ENCODE measurements at regions not wholly inside any gene's neighbourhood (a gene's known extent, or its start where the extent isn't known, plus 50 kb on each side); places are given as distances from the start of the nearest gene placed in this dataset.

GRCh38 chr16:59326955-59327354, 592.8 kb upstream of the GOT2 start:
- DNase-seq (ENCODE audit: low read depth) = no peak

- DNase-seq (ENCODE audit: low read depth) = no peak
These were observed 590.3 kb upstream of the GOT2 start for GRCh38 chr16:59324462-59324861.

DNA sequence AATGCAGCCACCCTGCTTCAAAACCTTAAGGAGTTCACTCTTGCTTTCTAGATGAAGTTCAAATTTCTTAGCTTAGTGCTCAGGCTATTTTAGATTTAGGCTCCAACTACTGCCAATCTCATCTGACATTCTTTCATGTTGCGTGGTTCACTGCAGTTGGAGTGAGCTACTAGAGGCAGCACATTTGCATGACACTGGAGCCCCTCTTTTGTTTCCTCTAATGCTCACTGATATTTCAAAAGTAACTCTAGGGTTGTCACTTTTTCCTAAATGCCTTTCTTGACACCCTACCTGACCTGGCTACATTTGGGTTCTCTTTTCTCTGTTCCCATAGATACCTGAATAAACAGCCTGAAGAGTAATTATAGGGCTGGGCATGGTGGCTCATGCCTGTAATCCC, 586.5 kb upstream of the GOT2 start:
- no peak for DNase-seq (ENCODE audit: low read depth)

GRCh38 chr16:59319871-59320270, 585.8 kb upstream of the GOT2 start:
- DNase-seq (ENCODE audit: low read depth) = no peak

DNA sequence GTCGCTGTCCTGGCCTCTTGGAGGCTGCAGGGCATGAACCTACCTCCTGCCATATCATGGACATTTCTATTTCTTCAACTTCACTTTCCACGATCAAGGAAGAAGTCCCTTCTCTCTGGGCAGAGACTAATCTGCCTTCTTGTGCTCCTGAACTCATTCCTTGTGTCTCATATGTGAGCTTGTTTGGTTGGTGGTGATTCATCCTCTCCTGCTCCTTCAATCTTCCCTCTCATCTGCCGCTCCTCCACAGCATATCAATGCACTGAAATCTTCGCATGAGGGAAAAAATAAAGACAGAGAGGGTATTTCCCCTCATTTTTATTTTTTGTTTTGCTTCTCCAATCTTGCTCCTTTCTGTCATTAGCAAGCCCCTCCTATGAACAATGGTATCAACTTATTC, 571.7 kb upstream of the GOT2 start:
- DNase-seq (ENCODE audit: low read depth) = no peak

DNA sequence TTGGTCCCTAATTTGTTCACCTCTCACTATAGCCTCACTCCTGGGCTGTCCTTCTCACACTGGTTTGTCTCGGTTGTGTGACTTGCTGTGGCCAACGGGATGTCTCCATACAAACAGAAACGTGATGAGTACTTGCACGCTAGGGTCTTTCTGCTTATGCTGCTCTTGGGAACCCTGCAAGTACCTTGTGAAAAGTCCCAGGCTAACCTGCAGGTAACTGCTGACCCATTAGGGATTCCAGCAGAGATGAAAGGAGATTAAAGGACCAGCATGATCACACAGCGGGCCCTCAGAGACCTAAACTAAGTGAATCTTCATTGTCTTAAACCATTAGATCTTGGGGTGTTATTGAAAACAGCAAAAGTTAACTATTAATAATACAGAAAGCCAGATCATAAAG, 562.8 kb upstream of the GOT2 start:
- DNase-seq (ENCODE audit: low read depth) = no peak

GRCh38 chr16:59295993-59296736, 562.0 kb upstream of the GOT2 start:
- DNase-seq (ENCODE audit: low read depth) = no peak

DNA sequence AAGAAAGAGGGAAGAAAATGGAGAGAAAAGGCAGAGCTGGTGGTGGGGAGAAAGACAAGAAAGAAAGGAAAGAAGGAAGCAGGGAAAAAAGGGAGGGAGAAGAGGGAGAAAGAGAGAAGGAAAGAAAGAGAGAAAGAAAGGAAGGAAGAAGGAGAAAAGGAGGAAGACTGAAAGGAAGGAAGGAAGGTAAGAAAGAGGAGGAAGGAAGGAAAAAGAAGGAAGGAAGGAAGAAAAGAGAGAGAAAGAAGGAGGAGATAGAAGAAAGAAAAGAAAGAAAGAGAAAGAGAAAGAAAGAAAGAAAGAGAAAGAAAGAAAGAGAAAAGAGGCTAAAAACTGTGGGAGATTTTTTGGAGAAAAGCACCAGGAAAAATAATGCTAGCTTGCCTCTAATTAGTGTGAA, 561.4 kb upstream of the GOT2 start:
- no peak for DNase-seq (ENCODE audit: low read depth)

DNA sequence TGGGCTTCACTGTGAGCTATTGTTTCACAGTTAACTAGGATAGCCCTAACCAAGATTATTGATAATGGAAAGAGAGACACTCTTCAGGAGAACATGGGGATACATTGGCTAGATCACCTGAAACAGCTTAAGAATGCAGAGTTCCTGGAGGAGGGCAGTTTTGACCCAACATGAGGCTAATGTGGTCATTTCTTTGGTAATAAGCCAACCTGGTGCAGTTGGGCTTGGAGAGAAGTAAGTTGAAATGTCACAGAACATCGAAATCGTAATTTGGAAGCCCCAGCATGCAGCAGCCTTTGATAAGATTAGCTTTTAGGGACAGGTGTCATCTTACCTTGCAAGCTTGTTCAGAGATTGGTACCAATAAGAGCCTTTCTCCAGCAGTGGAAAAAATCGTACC, 556.6 kb upstream of the GOT2 start:
- DNase-seq (ENCODE audit: low read depth) = no peak

- DNase-seq (ENCODE audit: low read depth) = no peak
These were observed 555.0 kb upstream of the GOT2 start for GRCh38 chr16:59289151-59289550.

- no peak for DNase-seq (ENCODE audit: low read depth)
These were observed 540.0 kb upstream of the GOT2 start for GRCh38 chr16:59274141-59274540.

DNA sequence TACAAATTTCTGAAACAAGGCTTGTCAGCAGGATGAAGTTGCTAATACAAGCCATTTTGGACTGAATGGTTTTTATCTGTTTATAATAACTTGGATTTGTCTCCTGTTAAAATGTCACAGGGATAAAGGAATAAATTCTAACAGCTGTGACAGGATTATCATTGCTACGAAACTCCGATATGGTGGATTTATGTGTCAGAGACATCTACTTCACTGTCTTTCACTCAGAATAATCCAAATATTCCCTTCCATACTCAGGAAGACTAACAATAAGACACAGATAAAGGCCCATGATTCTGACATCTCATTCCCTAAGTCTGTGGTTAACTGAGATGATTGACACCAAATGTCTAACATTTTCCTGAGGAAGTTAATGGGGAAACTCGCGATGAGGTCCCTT, 529.8 kb upstream of the GOT2 start:
- no peak for DNase-seq (ENCODE audit: low read depth)

DNA sequence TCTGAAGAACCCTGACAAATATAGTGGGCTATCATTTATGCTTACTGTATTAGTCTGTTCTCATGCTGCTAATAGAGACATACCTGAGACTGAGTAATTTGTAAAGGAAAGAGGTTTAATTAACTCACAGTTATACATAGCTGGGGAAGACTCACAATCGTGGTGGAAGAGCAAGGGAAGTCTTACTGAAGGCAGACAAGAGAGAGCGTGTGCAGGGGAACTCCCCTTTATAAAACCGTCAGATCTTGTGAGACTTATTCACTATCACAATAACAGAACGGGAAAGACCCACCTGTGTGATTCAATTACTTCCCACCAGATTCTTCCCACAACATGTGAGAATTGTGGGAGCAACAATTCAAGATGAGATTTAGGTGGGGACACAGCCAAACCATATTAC, 526.8 kb upstream of the GOT2 start:
- no peak for DNase-seq (ENCODE audit: low read depth)

DNA sequence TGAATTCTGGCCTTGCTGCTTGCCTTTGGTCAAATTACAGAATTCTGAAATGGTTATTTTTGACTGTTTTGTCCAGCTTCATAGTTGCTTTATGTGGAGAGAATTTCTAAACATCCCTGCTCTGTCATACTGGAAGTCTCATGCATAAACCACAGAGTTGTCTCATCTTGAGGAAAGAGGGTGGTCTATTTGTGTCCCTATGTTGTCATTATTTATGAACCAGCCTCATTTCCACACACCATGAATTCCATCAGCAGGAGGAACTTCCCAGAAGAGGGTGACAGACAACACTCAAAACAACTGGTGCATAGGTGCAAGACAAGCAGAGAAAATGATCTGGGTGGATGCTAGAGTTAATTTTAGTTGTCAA, 525.8 kb upstream of the GOT2 start:
- DNase-seq (ENCODE audit: low read depth) = no peak

DNA sequence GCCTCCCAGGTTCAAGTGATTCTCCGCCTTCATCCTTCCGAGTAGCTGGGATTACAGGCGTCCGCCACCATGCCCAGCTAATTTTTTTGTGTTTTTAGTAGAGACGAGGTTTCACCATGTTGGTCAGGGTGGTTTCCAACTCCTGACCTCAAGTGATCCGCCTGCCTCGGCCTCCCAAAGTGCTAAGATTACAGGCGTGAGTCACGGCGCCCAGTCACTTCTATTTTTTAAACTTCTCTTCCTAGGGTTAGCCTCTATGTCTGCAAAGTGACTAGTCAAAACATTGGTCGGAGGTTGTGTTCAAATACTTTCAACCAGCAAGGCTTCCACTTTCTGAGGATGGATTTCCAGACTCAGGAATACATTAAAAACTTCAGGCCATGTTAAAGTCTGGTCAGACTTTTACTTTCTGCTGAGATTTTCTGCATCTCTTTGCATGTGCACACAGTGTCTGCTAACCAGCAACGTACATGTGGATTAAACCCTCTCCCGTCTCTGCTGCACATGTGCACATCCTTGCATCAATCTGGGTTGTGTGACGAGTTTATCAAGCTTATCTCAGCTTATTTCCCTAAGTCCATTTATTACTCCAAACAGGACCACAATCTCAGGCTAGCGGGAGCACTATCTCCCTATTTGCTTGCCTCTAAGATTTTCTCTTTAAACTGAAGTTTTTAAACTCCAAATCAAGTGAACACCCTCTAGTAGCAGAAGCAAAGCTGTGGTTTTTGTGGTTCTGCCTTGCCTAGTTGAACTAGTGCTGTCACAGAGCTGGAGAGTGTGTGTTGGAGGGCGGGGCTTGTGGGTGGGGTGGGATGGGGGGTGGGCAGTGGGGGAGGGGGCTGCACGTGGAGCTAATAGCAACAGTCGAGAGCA, 525.2 kb upstream of the GOT2 start:
- DNase-seq (ENCODE audit: low read depth) = no peak

DNA sequence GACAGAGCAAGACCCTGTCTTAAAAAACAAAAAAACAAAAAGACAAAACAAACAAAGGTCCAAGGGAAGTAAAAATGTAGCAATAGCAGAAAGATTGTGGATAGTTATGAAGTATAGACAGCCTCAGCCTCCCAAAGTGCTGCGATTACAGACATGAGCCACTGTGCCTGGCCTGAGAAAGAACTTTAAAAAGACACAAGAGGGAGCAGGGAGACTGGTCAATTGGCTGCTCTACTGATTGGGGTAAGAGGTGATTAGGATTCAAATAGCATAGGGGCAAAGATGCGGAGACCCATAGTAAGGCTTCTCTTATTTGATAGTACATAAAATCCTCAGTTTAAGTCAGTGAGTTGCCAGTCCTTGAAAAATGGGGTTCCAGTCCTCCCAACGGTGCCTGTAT, 518.2 kb upstream of the GOT2 start:
- no peak for DNase-seq (ENCODE audit: low read depth)

DNA sequence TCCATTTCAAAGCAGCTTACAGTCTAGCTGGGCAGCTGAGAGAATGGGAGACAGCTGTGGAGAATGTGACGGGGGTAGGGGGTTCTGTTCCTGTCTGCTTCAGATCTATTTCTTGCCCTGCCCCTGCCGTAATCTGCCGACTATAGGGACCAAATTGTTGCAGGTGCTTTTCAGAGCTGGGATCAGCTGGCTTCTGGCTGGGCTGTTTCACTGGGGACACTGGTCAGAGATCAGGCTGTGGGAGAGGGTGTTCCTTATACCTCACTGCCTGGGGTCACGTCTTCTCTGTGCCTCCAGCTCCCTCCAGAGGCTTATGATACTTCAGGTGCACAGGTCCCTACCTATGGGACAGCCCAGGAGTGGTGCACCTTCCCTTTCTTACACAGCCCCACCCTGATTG, 514.9 kb upstream of the GOT2 start:
- no peak for DNase-seq (ENCODE audit: low read depth)

DNA sequence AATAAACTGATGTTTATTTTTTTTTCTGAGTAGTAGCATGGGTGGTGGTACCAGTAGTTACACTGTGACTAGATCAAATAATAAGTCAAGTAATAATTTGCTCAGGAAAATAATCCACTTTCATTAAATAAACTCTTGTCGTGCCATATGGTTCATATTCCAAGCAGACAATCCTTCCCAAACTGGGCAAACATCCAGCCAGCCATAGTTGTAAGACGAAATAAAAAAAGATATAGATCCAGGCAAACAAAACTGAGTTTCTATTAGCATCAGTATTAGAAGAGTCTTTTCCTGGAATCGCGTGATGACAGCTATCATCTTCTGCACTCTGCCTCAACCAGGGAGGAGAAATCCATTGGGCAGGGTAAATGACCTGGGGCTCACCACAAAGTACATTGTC, 508.4 kb upstream of the GOT2 start:
- no peak for DNase-seq (ENCODE audit: low read depth)

DNA sequence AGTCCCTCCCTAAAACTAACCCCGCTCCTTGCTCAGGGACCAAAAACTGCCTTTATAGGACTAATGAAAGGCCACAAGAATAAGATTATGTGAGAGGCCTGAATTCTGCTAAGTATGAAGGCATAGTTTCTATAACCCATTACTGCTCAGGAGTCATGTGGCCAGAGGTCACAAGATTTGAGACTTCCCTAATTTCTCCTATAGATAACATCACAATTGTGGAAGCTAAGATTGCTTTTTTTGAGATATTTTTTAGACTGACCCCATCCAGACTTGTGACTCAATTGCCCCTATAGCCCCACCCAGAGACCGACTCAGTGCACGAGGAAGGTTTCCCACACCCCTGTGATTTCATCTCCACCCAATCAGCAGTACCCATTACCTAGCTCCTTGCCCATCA, 504.1 kb upstream of the GOT2 start:
- DNase-seq (ENCODE audit: low read depth) = no peak

DNA sequence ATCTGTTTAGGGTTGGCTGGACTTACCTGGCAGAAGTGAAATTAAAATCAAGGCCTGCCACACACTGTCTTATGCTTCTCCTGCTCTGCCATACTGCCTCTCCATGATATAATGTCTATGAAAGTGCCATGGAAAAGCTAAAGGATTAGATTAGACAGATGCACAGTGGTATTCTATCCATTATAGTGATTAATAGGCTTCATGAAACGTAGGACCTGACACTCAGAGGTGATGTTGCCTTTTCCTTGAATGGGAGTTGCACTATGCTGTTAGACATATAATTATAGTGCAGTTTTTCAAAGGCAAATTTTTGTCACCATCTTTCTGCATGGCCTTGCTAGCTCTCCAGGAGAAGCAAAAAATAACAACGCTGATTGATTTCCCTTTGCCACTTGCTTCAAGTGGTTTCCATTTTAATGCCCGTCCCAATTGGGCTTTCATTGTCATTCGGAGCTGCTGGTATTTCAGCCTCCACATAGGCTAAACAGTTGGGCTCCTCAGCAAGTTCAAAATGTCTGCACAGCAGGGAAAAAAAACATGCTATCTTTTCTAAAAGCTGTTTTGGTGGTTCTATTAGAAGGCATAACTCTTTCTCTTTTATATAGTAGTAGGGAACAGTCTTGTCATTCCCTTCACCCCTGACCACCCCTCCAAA, 502.8 kb upstream of the GOT2 start:
- DNase-seq (ENCODE audit: low read depth) = no peak

DNA sequence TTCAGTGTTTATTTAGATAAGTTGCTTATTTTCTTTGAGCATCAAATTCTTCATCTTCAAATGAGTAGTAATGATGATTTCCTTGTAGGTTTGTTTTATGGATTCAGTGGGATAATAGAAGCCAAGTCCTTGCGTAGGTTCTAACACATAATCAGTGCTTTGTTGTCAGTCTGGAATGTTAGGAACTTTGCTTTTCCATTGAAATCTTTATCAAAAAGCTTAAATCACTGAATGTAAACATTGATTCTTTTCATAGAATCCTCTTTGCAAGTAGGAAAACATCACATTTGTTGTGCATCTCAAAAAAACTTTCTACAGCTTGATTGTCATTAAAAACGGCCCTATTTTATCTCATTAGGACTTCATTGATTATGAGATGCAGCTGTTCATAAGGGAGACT, 490.3 kb upstream of the GOT2 start:
- no peak for DNase-seq (ENCODE audit: low read depth)

DNA sequence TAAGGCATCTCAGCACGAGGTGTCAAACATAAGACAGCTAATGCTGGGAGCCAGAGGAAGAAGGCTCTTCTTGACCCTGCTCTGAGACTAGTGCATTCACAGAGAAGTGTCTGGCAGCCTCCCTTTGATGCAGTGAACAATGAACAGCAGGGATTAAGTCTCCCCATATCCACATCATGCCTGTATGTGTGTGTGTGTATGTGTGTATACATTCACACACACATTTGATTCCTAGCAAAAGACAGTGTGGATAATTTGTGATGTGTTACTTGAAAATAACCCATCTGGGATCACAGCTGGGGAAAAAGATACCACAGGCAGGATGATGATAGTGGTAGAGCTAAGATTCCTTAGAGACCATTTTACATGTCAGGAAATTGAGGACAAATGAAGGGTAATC, 485.9 kb upstream of the GOT2 start:
- no peak for DNase-seq (ENCODE audit: low read depth)

GRCh38 chr16:59216291-59216690, 482.2 kb upstream of the GOT2 start:
- DNase-seq (ENCODE audit: low read depth) = no peak

Measured in activated T-cell treated with anti-CD3 and anti-CD28 coated beads for 1 hour (primary cell).